ENCODE measurements at regions not wholly inside any gene's neighbourhood (a gene's known extent, or its start where the extent isn't known, plus 50 kb on each side); places are given as distances from the start of the nearest gene placed in this dataset.

GRCh38 chr7:41130561-41131236, 572.2 kb downstream of the INHBA start (continued):
- no peak for TF ChIP-seq CBX8 (IDR thresholded peaks at IDR 0.05; ENCODE audit: borderline replicate concordance, low read depth, low read length)
- TF ChIP-seq RAD21 (IDR thresholded peaks at IDR 0.05 in 1 of 2, conservative IDR thresholded peaks at IDR 0.05 in 1 of 2; ENCODE audit: low read depth in 2 of 2, low read length in 2 of 2): no peak
- TF ChIP-seq CHD7 (IDR thresholded peaks at IDR 0.05; ENCODE audit: insufficient replicate concordance, low read length): no peak
- no peak for TF ChIP-seq SRF (IDR thresholded peaks at IDR 0.05; ENCODE audit: low read depth, low read length)
- TF ChIP-seq, protein P1, sequence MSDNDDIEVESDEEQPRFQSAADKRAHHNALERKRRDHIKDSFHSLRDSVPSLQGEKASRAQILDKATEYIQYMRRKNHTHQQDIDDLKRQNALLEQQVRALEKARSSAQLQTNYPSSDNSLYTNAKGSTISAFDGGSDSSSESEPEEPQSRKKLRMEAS (IDR thresholded peaks at IDR 0.05): no peak
- no peak for TF ChIP-seq KDM4A (IDR thresholded peaks at IDR 0.05; ENCODE audit: low read depth, low read length, severe bottlenecking)
